Muscle layer of colon (tissue), 2 donors: ENCODE measurements at regions not wholly inside any gene's neighbourhood (a gene's known extent, or its start where the extent isn't known, plus 50 kb on each side); places are given as distances from the start of the nearest gene placed in this dataset.

ENCODE experiments used
- H3K27ac ChIP-seq: one replicate; pipeline ENCODE4 v1.7.0; 2013; ENCODE audit warnings: low read depth, mild to moderate bottlenecking, low read length, moderate library complexity
- H3K27me3 ChIP-seq, 2 donors: one replicate each; pipeline ENCODE4 v1.7.0; 2013; ENCODE audit warnings: low read length in 2 of 2, mild to moderate bottlenecking in 2 of 2; ENCODE audit not compliant: insufficient read depth in 2 of 2, control insufficient read depth in 1 of 2
- H3K36me3 ChIP-seq: one replicate; pipeline ENCODE4 v1.7.0; 2013; ENCODE audit warnings: mild to moderate bottlenecking, low read length; ENCODE audit not compliant: insufficient read depth
- H3K4me1 ChIP-seq: one replicate; pipeline ENCODE4 v1.7.0; 2013; ENCODE audit warnings: mild to moderate bottlenecking, low read length; ENCODE audit not compliant: insufficient read depth
- H3K4me3 ChIP-seq, 2 donors: one replicate each; pipeline ENCODE4 v1.7.0; 2013; ENCODE audit warnings: low read length in 2 of 2, low read depth in 1 of 2, mild to moderate bottlenecking in 1 of 2, moderate library complexity in 1 of 2
- H3K9ac ChIP-seq: one replicate; pipeline ENCODE4 v1.7.0; 2013; ENCODE audit warnings: low read length
- H3K9me3 ChIP-seq: one replicate; pipeline ENCODE4 v1.7.0; 2013; ENCODE audit warnings: mild to moderate bottlenecking, low read length
- donor health status: abdominal sarcoma.
- donor health status: Adenocarcinoma of cecum.

GRCh38 chr6:56904068-56904467, 50.8 kb upstream of the BEND6 start:
- no peaks in the 10 kb centered on the region for H3K9me3 ChIP-seq

GRCh38 chr6:56902641-56903464, 52.1 kb upstream of the BEND6 start:
- peaks cover 22% of the 10 kb centered on the region for H3K4me1 ChIP-seq
- H3K4me3 ChIP-seq: peak overlapping the region in 1 of 2 donors; percentile 16
- H3K27me3 ChIP-seq: no peaks in the 10 kb centered on the region
- H3K9me3 ChIP-seq: no peaks in the 10 kb centered on the region
- no peaks in the 10 kb centered on the region for H3K36me3 ChIP-seq
- no peak overlapping the region for H3K27ac ChIP-seq
- H3K9ac ChIP-seq: no peak overlapping the region

More at GRCh38 chr6:56904068-56904467, 50.8 kb upstream of the BEND6 start:
- Histone ChIP-seq H3K4me3 (no peak overlapping the region), H3K36me3 (no peaks in the 10 kb centered on the region), H3K4me1 (peaks cover 16% of the 10 kb centered on the region), H3K27me3 (no peaks in the 10 kb centered on the region), H3K9ac (no peak overlapping the region), H3K27ac (no peak overlapping the region)

DNA sequence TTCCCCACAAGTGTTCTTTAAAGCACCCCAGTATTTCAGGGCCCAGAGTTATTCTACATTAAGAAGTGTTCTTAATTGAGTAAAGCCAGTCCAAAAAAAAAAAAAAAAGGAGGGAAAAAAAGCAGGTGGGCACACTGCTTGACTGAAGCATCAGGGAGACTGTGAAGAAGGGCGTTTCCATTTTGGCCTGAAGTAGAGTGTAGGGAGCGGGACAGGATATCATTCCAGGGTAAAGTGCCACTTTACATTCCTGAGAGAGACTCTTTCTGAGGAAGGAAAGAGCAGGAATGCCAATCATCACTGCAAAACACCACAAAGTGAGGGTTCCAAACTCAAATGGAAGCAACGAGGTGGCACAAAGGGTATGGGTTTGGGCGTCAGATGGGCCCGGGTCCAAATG, 54.1 kb upstream of the BEND6 start:
- no peaks in the 10 kb centered on the region for H3K27me3 ChIP-seq
- H3K27ac ChIP-seq: no peak overlapping the region
- no peak overlapping the region for H3K9ac ChIP-seq
- H3K4me3 ChIP-seq: no peak overlapping the region
- peaks cover 22% of the 10 kb centered on the region for H3K4me1 ChIP-seq
- H3K9me3 ChIP-seq: no peaks in the 10 kb centered on the region
- H3K36me3 ChIP-seq: no peaks in the 10 kb centered on the region

DNA sequence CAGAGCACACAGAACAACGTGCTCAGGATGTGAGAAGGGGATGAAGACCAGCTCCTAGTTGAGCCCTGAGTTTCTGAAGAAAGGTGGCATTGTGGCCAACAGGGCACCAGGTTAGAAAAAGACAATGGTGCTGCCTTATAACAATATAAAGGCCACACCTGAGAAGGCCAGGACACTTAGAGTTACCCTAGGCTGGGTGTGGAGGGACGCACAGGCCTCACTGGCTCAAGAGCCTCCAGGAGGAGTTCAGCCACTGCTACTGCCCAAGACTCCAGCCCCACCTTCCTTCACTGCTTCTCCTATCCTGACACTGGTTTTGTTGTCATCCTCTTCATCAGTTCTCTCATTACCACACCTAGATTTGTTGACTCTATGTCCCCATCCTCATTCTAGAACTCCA, 55.2 kb upstream of the BEND6 start:
- Histone ChIP-seq H3K4me3 (no peak overlapping the region), H3K4me1 (peaks cover 22% of the 10 kb centered on the region), H3K27me3 (no peaks in the 10 kb centered on the region), H3K27ac (peak overlapping the region; percentile 1), H3K9me3 (no peaks in the 10 kb centered on the region), H3K9ac (no peak overlapping the region), H3K36me3 (no peaks in the 10 kb centered on the region)

DNA sequence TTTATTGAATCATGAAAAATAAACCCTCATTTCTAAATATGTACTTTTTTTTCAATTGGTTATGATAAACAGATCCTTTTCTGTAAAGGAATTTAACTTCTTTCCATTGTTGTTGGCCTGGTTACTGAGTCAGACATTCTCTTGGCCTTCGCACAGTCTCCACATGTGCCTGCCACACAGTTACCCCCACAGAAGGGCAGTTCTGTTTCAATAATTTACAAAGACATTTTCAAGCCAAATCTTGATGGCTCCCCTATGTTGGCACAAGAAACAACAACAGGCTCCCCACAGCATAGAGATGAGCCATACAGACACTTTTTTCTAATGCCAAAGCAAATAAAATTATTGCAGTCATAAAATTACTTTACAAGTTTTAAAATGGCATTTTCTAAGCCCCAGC, 55.6 kb upstream of the BEND6 start:
- Histone ChIP-seq H3K27ac (peak overlapping the region; percentile 1), H3K9me3 (no peaks in the 10 kb centered on the region), H3K4me3 (no peak overlapping the region), H3K36me3 (no peaks in the 10 kb centered on the region), H3K4me1 (peaks cover 22% of the 10 kb centered on the region), H3K27me3 (no peaks in the 10 kb centered on the region), H3K9ac (no peak overlapping the region)

GRCh38 chr6:56897789-56898529, 56.9 kb upstream of the BEND6 start:
- peaks cover 22% of the 10 kb centered on the region for H3K4me1 ChIP-seq
- no peak overlapping the region for H3K4me3 ChIP-seq
- H3K9me3 ChIP-seq: no peaks in the 10 kb centered on the region
- no peak overlapping the region for H3K27ac ChIP-seq
- H3K9ac ChIP-seq: no peak overlapping the region
- no peaks in the 10 kb centered on the region for H3K27me3 ChIP-seq
- no peaks in the 10 kb centered on the region for H3K36me3 ChIP-seq

DNA sequence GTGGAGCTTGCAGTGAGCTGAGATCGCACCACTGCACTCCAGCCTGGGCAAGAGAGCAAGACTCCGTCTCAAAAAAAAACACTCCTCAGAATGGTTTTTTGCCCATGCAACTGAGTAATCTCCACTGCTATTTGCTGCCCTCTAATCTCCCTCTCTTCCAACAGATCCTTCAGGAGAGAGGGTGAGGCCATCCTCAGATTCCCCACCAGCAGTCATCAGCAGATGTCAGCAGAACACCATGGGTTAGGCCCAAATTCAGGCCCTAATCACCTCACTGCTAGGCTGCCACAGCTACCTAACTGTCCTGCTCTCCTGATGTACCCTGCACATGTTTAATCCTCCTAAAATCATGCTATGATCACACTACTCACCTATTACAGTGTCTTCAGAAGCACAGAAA, 63.2 kb upstream of the BEND6 start:
- H3K9me3 ChIP-seq: no peaks in the 10 kb centered on the region
- H3K9ac ChIP-seq: no peak overlapping the region
- no peak overlapping the region for H3K27ac ChIP-seq
- H3K4me3 ChIP-seq: no peak overlapping the region
- no peaks in the 10 kb centered on the region for H3K27me3 ChIP-seq
- peaks cover 8% of the 10 kb centered on the region for H3K4me1 ChIP-seq
- H3K36me3 ChIP-seq: no peaks in the 10 kb centered on the region

DNA sequence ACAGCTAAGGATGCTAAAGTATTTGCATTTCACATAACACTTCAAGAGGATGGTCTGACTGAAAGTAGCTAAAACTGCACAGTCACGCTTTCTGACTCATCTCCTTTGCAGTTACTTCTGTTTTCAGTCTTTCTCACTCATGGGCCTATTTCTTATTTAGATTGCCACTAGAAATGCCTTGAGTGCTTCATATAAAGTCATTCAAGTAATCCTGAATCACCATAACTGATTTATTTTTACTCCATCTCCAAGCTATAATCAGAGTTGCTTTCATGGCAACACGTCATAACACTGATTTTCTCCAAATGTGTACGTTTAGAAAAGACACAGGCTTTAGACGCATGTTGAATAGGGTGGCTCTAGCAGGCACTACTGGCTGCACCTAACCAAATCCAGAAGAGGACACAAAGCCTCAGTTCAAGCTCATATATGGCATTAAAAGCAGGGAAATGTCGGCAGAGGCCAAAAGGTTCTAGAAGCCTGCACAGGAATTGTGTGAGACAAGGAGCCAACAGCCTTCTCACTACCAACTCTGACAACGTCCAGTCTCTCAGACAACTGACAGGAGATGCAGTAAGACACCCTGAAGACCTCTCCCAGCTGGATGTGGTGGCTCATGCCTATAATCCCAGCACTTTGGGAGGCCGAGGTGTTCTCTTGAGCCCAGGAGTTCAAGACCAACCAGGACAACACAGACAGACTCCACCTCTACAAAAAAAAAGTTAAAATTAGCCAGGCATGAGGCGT, 64.1 kb upstream of the BEND6 start:
- Histone ChIP-seq H3K27me3 (no peaks in the 10 kb centered on the region), H3K9ac (no peak overlapping the region), H3K36me3 (no peaks in the 10 kb centered on the region), H3K4me1 (peaks cover 8% of the 10 kb centered on the region), H3K9me3 (no peaks in the 10 kb centered on the region), H3K4me3 (no peak overlapping the region), H3K27ac (peak overlapping the region; percentile 68)

GRCh38 chr6:56890066-56890465, 64.8 kb upstream of the BEND6 start:
- Histone ChIP-seq H3K4me1 (peaks cover 8% of the 10 kb centered on the region), H3K27ac (no peak overlapping the region), H3K9me3 (no peaks in the 10 kb centered on the region), H3K27me3 (no peaks in the 10 kb centered on the region), H3K36me3 (no peaks in the 10 kb centered on the region), H3K9ac (no peak overlapping the region), H3K4me3 (no peak overlapping the region)

GRCh38 chr6:56889492-56889891, 65.4 kb upstream of the BEND6 start:
- H3K4me1 ChIP-seq: peaks cover 8% of the 10 kb centered on the region
- H3K27me3 ChIP-seq: no peaks in the 10 kb centered on the region
- H3K9ac ChIP-seq: no peak overlapping the region
- no peak overlapping the region for H3K4me3 ChIP-seq
- no peaks in the 10 kb centered on the region for H3K36me3 ChIP-seq
- no peaks in the 10 kb centered on the region for H3K9me3 ChIP-seq
- H3K27ac ChIP-seq: no peak overlapping the region

GRCh38 chr6:56888687-56889086, 66.2 kb upstream of the BEND6 start:
- H3K9me3 ChIP-seq: no peaks in the 10 kb centered on the region
- H3K36me3 ChIP-seq: no peaks in the 10 kb centered on the region
- H3K27me3 ChIP-seq: no peaks in the 10 kb centered on the region
- no peak overlapping the region for H3K9ac ChIP-seq
- no peak overlapping the region for H3K4me3 ChIP-seq
- H3K27ac ChIP-seq: no peak overlapping the region
- H3K4me1 ChIP-seq: peaks cover 8% of the 10 kb centered on the region
